ENCODE measurements at regions not wholly inside any gene's neighbourhood (a gene's known extent, or its start where the extent isn't known, plus 50 kb on each side); places are given as distances from the start of the nearest gene placed in this dataset.

- Histone ChIP-seq H3K4me1 (no peaks in the 10 kb centered on the region), H3K36me3 (no peaks in the 10 kb centered on the region), H3K4me3 (no peak overlapping the region), H3K9me3 (no peaks in the 10 kb centered on the region), H3K27me3 (no peaks in the 10 kb centered on the region), H3K27ac (no peak overlapping the region)
- no peak for DNase-seq
- WGBS, 2 donors = 58 to 76% methylated on average over 2 of the region's 2 CpGs
- TF ChIP-seq POLR2A (IDR thresholded peaks at IDR 0.05) = no peak
- TF ChIP-seq, protein P1, sequence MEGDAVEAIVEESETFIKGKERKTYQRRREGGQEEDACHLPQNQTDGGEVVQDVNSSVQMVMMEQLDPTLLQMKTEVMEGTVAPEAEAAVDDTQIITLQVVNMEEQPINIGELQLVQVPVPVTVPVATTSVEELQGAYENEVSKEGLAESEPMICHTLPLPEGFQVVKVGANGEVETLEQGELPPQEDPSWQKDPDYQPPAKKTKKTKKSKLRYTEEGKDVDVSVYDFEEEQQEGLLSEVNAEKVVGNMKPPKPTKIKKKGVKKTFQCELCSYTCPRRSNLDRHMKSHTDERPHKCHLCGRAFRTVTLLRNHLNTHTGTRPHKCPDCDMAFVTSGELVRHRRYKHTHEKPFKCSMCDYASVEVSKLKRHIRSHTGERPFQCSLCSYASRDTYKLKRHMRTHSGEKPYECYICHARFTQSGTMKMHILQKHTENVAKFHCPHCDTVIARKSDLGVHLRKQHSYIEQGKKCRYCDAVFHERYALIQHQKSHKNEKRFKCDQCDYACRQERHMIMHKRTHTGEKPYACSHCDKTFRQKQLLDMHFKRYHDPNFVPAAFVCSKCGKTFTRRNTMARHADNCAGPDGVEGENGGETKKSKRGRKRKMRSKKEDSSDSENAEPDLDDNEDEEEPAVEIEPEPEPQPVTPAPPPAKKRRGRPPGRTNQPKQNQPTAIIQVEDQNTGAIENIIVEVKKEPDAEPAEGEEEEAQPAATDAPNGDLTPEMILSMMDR (IDR thresholded peaks at IDR 0.05) = no peak
- intact Hi-C loops (cut with DNase I) = no loop called here
Measured at GRCh38 chr16:9318764-9319163, 227.3 kb downstream of the HAPSTR1 start.

- Histone ChIP-seq H3K9me3 (no peaks in the 10 kb centered on the region), H3K36me3 (no peaks in the 10 kb centered on the region), H3K27me3 (no peaks in the 10 kb centered on the region), H3K27ac (no peak overlapping the region), H3K4me1 (no peaks in the 10 kb centered on the region), H3K4me3 (no peak overlapping the region)
- WGBS, 2 donors = 18 to 60% methylated on average over 1 to 3 of the region's 3 CpGs
- intact Hi-C loops (cut with DNase I) = no loop called here
- TF ChIP-seq POLR2A (IDR thresholded peaks at IDR 0.05) = no peak
- DNase-seq = no peak
Measured at GRCh38 chr16:9322769-9323168, 231.3 kb downstream of the HAPSTR1 start.

- intact Hi-C loops (cut with DNase I) = no loop called here
- DNase-seq = no peak
- WGBS, 2 donors = 44 to 48% methylated on average over 4 of the region's 4 CpGs
Measured at GRCh38 chr16:9323170-9323569, 231.7 kb downstream of the HAPSTR1 start.

GRCh38 chr16:9327253-9327652, 235.8 kb downstream of the HAPSTR1 start:
- intact Hi-C loops (cut with DNase I) = no loop called here
- Histone ChIP-seq H3K27me3 (no peaks in the 10 kb centered on the region), H3K9me3 (no peaks in the 10 kb centered on the region), H3K36me3 (no peaks in the 10 kb centered on the region), H3K27ac (no peak overlapping the region), H3K4me1 (no peaks in the 10 kb centered on the region), H3K4me3 (no peak overlapping the region)
- DNase-seq = no peak
- WGBS, 2 donors = 70 to 81% methylated on average over 5 of the region's 5 CpGs
- TF ChIP-seq, protein P1 (IDR thresholded peaks at IDR 0.05) = no peak

More at GRCh38 chr16:9323170-9323569, 231.7 kb downstream of the HAPSTR1 start:
- no peak for TF ChIP-seq POLR2A (IDR thresholded peaks at IDR 0.05)
- TF ChIP-seq, protein P1 (IDR thresholded peaks at IDR 0.05) = no peak
- Histone ChIP-seq H3K4me3 (no peak overlapping the region), H3K27ac (no peak overlapping the region), H3K36me3 (no peaks in the 10 kb centered on the region), H3K4me1 (no peaks in the 10 kb centered on the region), H3K27me3 (no peaks in the 10 kb centered on the region), H3K9me3 (no peaks in the 10 kb centered on the region)

DNA sequence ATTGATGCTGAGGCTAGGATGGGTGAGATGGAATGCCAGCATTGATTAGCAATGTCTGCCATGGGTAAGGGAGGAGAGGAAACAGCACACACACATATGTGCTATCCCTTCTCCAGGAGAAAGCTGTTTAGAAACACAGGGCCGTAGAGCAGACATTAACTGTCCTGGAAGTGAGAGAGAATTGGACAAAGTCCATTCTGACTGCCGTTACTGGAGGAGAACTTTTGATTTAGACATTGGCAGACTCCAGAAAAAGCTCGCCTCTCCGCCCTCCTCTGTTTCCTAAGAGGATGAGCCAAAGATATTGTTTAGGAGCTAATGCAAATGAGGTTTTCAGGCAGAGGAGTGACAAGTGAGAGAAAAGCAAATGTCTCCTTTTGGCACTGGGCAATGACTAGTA, 237.0 kb downstream of the HAPSTR1 start:
- 46 to 52% methylated on average over 4 of the region's 4 CpGs for WGBS, 2 donors
- no peaks in the 10 kb centered on the region for H3K36me3 ChIP-seq
- DNase-seq = no peak
- H3K4me3 ChIP-seq = no peak overlapping the region
- H3K9me3 ChIP-seq = no peaks in the 10 kb centered on the region
- no peak overlapping the region for H3K27ac ChIP-seq
- H3K4me1 ChIP-seq = no peaks in the 10 kb centered on the region
- intact Hi-C loops (cut with DNase I) = no loop called here
- TF ChIP-seq, protein P1 (IDR thresholded peaks at IDR 0.05) = no peak
- no peak for TF ChIP-seq POLR2A (IDR thresholded peaks at IDR 0.05)
- H3K27me3 ChIP-seq = no peaks in the 10 kb centered on the region

- Histone ChIP-seq H3K27ac (no peak overlapping the region), H3K9me3 (no peaks in the 10 kb centered on the region), H3K27me3 (no peaks in the 10 kb centered on the region), H3K36me3 (no peaks in the 10 kb centered on the region), H3K4me1 (no peaks in the 10 kb centered on the region), H3K4me3 (no peak overlapping the region)
- TF ChIP-seq POLR2A (IDR thresholded peaks at IDR 0.05) = no peak
- 47% methylated on average over 7 of the region's 7 CpGs for WGBS, 2 donors
- no peak for DNase-seq
- intact Hi-C loops (cut with DNase I) = no loop called here
Measured at GRCh38 chr16:9330095-9330494, 238.7 kb downstream of the HAPSTR1 start.
